HS-5 (cell line): ENCODE measurements at regions not wholly inside any gene's neighbourhood (a gene's known extent, or its start where the extent isn't known, plus 50 kb on each side); places are given as distances from the start of the nearest gene placed in this dataset.

ENCODE experiments used
- DNase-seq: peaks from one replicate; pipeline ENCODE4 v3.0.0-alpha.2; 2012; ENCODE audit warnings: low read depth

- DNase-seq = no peak
Measured at GRCh38 chr16:9251026-9251425, 159.6 kb downstream of the HAPSTR1 start.

GRCh38 chr16:9254863-9255262 lies 163.4 kb downstream of the HAPSTR1 start:
- no peak for DNase-seq

- no peak for DNase-seq
Measured at GRCh38 chr16:9256196-9256595, 164.8 kb downstream of the HAPSTR1 start.

GRCh38 chr16:9257843-9258242 lies 166.4 kb downstream of the HAPSTR1 start:
- no peak for DNase-seq

GRCh38 chr16:9258423-9259051 lies 167.1 kb downstream of the HAPSTR1 start:
- no peak for DNase-seq

GRCh38 chr16:9259914-9260608 lies 168.6 kb downstream of the HAPSTR1 start:
- no peak for DNase-seq

GRCh38 chr16:9260666-9261065 lies 169.2 kb downstream of the HAPSTR1 start:
- no peak for DNase-seq

- DNase-seq = no peak
Measured at GRCh38 chr16:9261376-9261775, 169.9 kb downstream of the HAPSTR1 start.

- no peak for DNase-seq
Measured at GRCh38 chr16:9262941-9263715, 171.7 kb downstream of the HAPSTR1 start.

GRCh38 chr16:9264067-9264466 lies 172.6 kb downstream of the HAPSTR1 start:
- no peak for DNase-seq

GRCh38 chr16:9268446-9268845 lies 177.0 kb downstream of the HAPSTR1 start:
- no peak for DNase-seq

- DNase-seq = no peak
Measured at GRCh38 chr16:9270424-9270823, 179.0 kb downstream of the HAPSTR1 start.

GRCh38 chr16:9270941-9271340 lies 179.5 kb downstream of the HAPSTR1 start:
- DNase-seq = no peak

- DNase-seq = no peak
Measured at GRCh38 chr16:9271841-9272240, 180.4 kb downstream of the HAPSTR1 start.

- no peak for DNase-seq
Measured at GRCh38 chr16:9275377-9275776, 183.9 kb downstream of the HAPSTR1 start.

- DNase-seq = no peak
Measured at GRCh38 chr16:9275816-9276354, 184.4 kb downstream of the HAPSTR1 start.

GRCh38 chr16:9279291-9280068 lies 188.0 kb downstream of the HAPSTR1 start:
- DNase-seq = no peak

- DNase-seq = no peak
Measured at GRCh38 chr16:9280069-9280466, 188.6 kb downstream of the HAPSTR1 start.

- no peak for DNase-seq
Measured at GRCh38 chr16:9286930-9287329, 195.5 kb downstream of the HAPSTR1 start.

GRCh38 chr16:9296271-9296590 lies 204.8 kb downstream of the HAPSTR1 start:
- DNase-seq = no peak

- DNase-seq = no peak
Measured at GRCh38 chr16:9297437-9298113, 206.1 kb downstream of the HAPSTR1 start.

- no peak for DNase-seq
Measured at GRCh38 chr16:9300252-9300651, 208.8 kb downstream of the HAPSTR1 start.
